Stomach (tissue), 4 donors: ENCODE measurements at regions not wholly inside any gene's neighbourhood (a gene's known extent, or its start where the extent isn't known, plus 50 kb on each side); places are given as distances from the start of the nearest gene placed in this dataset.

ENCODE experiments used
- CTCF ChIP-seq, 7 experiments: fragments of 450-650 bp in 4 of 7; fragments of 200-600 bp in 3 of 7; sonication (generic) in 3 of 7; IDR thresholded peaks; one replicate each; pipeline ENCODE4 v1.5.1; 2016 to 2019; ENCODE audit warnings: antibody characterized with exemption in 7 of 7, control low read depth in 2 of 7, mild to moderate bottlenecking in 1 of 7
- EP300 ChIP-seq: sonication (generic); formaldehyde crosslinking; IDR thresholded peaks from one replicate; pipeline ENCODE4 v1.6.1; 2017; ENCODE audit warnings: antibody characterized with exemption
- POLR2A ChIP-seq, 4 donors: fragments of 450-650 bp; IDR thresholded peaks; one replicate each; pipeline ENCODE4 v1.6.1; 2016; ENCODE audit warnings: antibody characterized with exemption in 4 of 4, control low read depth in 2 of 4, mild to moderate bottlenecking in 1 of 4, moderate library complexity in 1 of 4
- POLR2AphosphoS5 ChIP-seq, 3 donors: sonication (generic); formaldehyde crosslinking; IDR thresholded peaks; one replicate each; pipeline ENCODE4 v1.6.1; 2016; ENCODE audit warnings: antibody characterized with exemption in 3 of 3

GRCh38 chr5:5880077-5880763 lies 457.7 kb downstream of the ICE1 start:
- TF ChIP-seq CTCF (IDR thresholded peaks at IDR 0.05) = no peak
- no peak for TF ChIP-seq POLR2AphosphoS5 (IDR thresholded peaks at IDR 0.05)
- no peak for TF ChIP-seq EP300
- TF ChIP-seq POLR2A (IDR thresholded peaks at IDR 0.05) = no peak
